Loucy (cell line): ENCODE measurements at regions not wholly inside any gene's neighbourhood (a gene's known extent, or its start where the extent isn't known, plus 50 kb on each side); places are given as distances from the start of the nearest gene placed in this dataset.

ENCODE experiments used
- H2AFZ ChIP-seq: fragments of 200-600 bp; sonication (generic); 2 replicates; pipeline ENCODE4 v1.6.0; 2016; ENCODE audit warnings: antibody characterized with exemption, mild to moderate bottlenecking, low read length, moderate library complexity
- H3F3A ChIP-seq: fragments of 200-600 bp; 2 replicates; pipeline ENCODE4 v1.6.0; 2016; ENCODE audit warnings: antibody characterized with exemption, low read depth, mild to moderate bottlenecking
- H3K27me3 ChIP-seq: fragments of 200-600 bp; sonication (generic); 2 replicates; pipeline ENCODE4 v1.6.1; 2014; ENCODE audit warnings: low read length, mild to moderate bottlenecking; ENCODE audit not compliant: insufficient read depth, poor library complexity, severe bottlenecking
- H3K36me3 ChIP-seq: fragments of 200-600 bp; sonication (generic); 2 replicates; pipeline ENCODE4 v1.6.1; 2016; ENCODE audit warnings: low read length; ENCODE audit not compliant: insufficient read depth
- H3K4me1 ChIP-seq: fragments of 200-600 bp; sonication (generic); 2 replicates; pipeline ENCODE4 v1.5.1; 2014; ENCODE audit warnings: low read length, mild to moderate bottlenecking; ENCODE audit not compliant: insufficient read depth, poor library complexity, severe bottlenecking
- H3K4me2 ChIP-seq: fragments of 200-600 bp; sonication (generic); 2 replicates; pipeline ENCODE4 v1.6.0; 2014; ENCODE audit warnings: antibody characterized with exemption, low read length, low read depth, mild to moderate bottlenecking; ENCODE audit not compliant: poor library complexity, severe bottlenecking
- H3K4me3 ChIP-seq: fragments of 200-600 bp; sonication (generic); 2 replicates; pipeline ENCODE4 v1.5.1; 2014; ENCODE audit warnings: low read length, mild to moderate bottlenecking, mixed read lengths; ENCODE audit not compliant: poor library complexity, severe bottlenecking
- H3K79me2 ChIP-seq: fragments of 200-600 bp; sonication (generic); 2 replicates; pipeline ENCODE4 v1.6.1; 2014; ENCODE audit warnings: low read length; ENCODE audit not compliant: insufficient read depth
- H3K9ac ChIP-seq: fragments of 200-600 bp; sonication (generic); 2 replicates; pipeline ENCODE4 v1.6.0; 2014; ENCODE audit warnings: mild to moderate bottlenecking, low read depth, low read length, moderate library complexity; ENCODE audit not compliant: poor library complexity, severe bottlenecking
- H3K9me2 ChIP-seq: fragments of 200-600 bp; sonication (generic); replicated peaks from 2 replicates; pipeline ENCODE4 v1.6.1; 2016; ENCODE audit warnings: low read depth, low read length, mixed read lengths
- H3K9me3 ChIP-seq: fragments of 200-600 bp; sonication (generic); 2 replicates; pipeline ENCODE4 v1.6.1; 2014; ENCODE audit warnings: mild to moderate bottlenecking, antibody characterized with exemption, low read length, low read depth; ENCODE audit not compliant: insufficient read depth
- H4K20me1 ChIP-seq: fragments of 200-600 bp; sonication (generic); 2 replicates; pipeline ENCODE4 v1.6.0; 2014; ENCODE audit warnings: antibody characterized with exemption, low read length, mild to moderate bottlenecking; ENCODE audit not compliant: insufficient read depth, poor library complexity, severe bottlenecking
- CTCF ChIP-seq: fragments of 200-600 bp; sonication (generic); conservative IDR thresholded peaks from 2 replicates; pipeline ENCODE4 v1.5.1; 2014; ENCODE audit warnings: mild to moderate bottlenecking, antibody characterized with exemption, low read length
- EZH2phosphoT487 ChIP-seq: fragments of 200-600 bp; IDR thresholded peaks from 2 replicates; pipeline ENCODE4 v1.6.1; 2018; ENCODE audit warnings: antibody characterized with exemption, mild to moderate bottlenecking, moderate library complexity, borderline replicate concordance

- Histone ChIP-seq H3K9me2 (no peaks in the 10 kb centered on the region), H3K4me2 (no peak overlapping the region), H4K20me1 (no peaks in the 10 kb centered on the region), H3K79me2 (no peaks in the 10 kb centered on the region), H3K9me3 (no peaks in the 10 kb centered on the region), H3K4me3 (no peak overlapping the region), H3K27me3 (no peaks in the 10 kb centered on the region), H3K9ac (no peak overlapping the region), H2AFZ (no peak overlapping the region), H3K36me3 (no peaks in the 10 kb centered on the region), H3K4me1 (no peaks in the 10 kb centered on the region), H3F3A (no peaks in the 10 kb centered on the region; the same call in 1 of the 2 replicates)
- no peak for TF ChIP-seq EZH2phosphoT487
- TF ChIP-seq CTCF: no peak
These were observed 160.9 kb upstream of the CCDC150 start for GRCh38 chr2:196478588-196478987.

DNA sequence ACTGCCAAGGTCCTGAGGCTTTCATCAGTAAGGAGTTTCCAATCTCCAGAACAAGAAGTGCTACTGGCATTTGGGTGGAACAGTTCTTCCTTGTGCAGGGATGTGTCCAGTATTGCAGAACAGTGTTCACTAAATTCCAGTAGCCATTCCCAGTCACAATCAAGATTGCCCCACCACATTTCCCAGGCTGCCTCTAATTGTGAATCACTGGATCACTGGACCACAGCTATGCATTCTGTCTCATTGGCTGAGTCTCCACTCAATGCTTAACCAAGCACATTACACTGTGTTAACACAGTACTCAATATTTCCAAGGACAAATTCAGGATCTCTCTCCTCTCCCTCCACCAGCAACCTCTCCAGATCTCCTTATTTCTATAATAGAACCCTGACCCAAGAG is 160.2 kb upstream of the CCDC150 start:
- no peaks in the 10 kb centered on the region for H3F3A ChIP-seq
- H3K4me1 ChIP-seq: no peaks in the 10 kb centered on the region
- no peak overlapping the region for H3K4me3 ChIP-seq
- H3K9me2 ChIP-seq: no peaks in the 10 kb centered on the region
- no peaks in the 10 kb centered on the region for H4K20me1 ChIP-seq
- no peaks in the 10 kb centered on the region for H3K79me2 ChIP-seq
- no peak overlapping the region for H3K4me2 ChIP-seq
- TF ChIP-seq CTCF (no peak), EZH2phosphoT487 (no peak)
- no peaks in the 10 kb centered on the region for H3K27me3 ChIP-seq
- H3K9ac ChIP-seq: no peak overlapping the region
- H2AFZ ChIP-seq: no peak overlapping the region
- H3K9me3 ChIP-seq: no peaks in the 10 kb centered on the region
- H3K36me3 ChIP-seq: no peaks in the 10 kb centered on the region

DNA sequence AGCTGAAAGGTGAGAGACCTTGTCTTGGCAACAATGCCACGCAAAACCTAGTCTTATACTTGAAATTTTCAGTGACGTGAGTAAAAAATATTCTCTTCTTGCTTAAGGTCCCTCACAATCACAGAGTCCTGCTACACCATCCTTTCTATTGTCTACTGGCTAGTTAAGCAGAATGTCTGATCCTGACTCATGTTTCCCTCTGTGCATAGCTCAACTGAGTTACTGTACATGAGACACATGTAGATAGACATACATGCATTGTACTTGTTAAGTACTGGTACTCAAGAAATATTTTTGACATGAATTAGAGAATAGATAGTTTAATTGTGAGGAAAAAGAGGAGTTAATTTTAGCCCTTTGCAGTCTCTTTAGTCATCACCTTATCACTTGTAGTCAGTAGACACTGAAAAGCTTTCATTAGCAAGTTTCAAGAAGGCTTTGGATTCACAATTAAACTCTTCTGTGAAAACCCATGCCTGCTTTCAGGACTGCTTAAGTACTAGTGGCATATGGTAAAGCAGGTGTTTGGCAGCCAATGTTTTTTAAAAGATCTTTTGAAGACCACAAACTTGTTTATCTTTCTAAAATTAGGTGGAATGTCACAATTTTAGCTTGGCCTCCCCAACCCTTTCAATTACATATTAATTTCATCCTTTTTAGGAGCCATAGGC is 158.7 kb upstream of the CCDC150 start:
- H3K27me3 ChIP-seq: no peaks in the 10 kb centered on the region
- H3K9ac ChIP-seq: no peak overlapping the region
- H3K9me2 ChIP-seq: no peaks in the 10 kb centered on the region
- TF ChIP-seq EZH2phosphoT487: no peak
- no peak for TF ChIP-seq CTCF
- no peak overlapping the region for H3K4me3 ChIP-seq
- H4K20me1 ChIP-seq: no peaks in the 10 kb centered on the region
- H3K4me2 ChIP-seq: no peak overlapping the region
- no peaks in the 10 kb centered on the region for H3F3A ChIP-seq
- H3K79me2 ChIP-seq: no peaks in the 10 kb centered on the region
- H3K36me3 ChIP-seq: no peaks in the 10 kb centered on the region
- no peaks in the 10 kb centered on the region for H3K4me1 ChIP-seq
- H3K9me3 ChIP-seq: no peaks in the 10 kb centered on the region
- H2AFZ ChIP-seq: no peak overlapping the region
